Nephron (organoid): ENCODE measurements at regions not wholly inside any gene's neighbourhood (a gene's known extent, or its start where the extent isn't known, plus 50 kb on each side); places are given as distances from the start of the nearest gene placed in this dataset.
"Not testable (repeated sequence)": the region's sequence is repeated elsewhere in the genome, so short reads cannot be mapped to it uniquely, and the experiment has no call there.

Experiments used
- H3K27ac Mint-ChIP-seq, 3 experiments: 2 replicates each; pipeline ENCODE4 v1.8.0; 2020; ENCODE audit warnings: mixed read lengths in 3 of 3, mild to moderate bottlenecking in 2 of 3, moderate library complexity in 1 of 3
- H3K27me3 Mint-ChIP-seq: 2 replicates; pipeline ENCODE4 v1.8.0; 2021; ENCODE audit warnings: low read depth, mild to moderate bottlenecking, moderate library complexity, mixed read lengths
- H3K36me3 Mint-ChIP-seq: 2 replicates; pipeline ENCODE4 v1.8.0; 2020; ENCODE audit warnings: low read depth, mixed read lengths
- H3K4me1 Mint-ChIP-seq: 2 replicates; pipeline ENCODE4 v1.8.0; 2020; ENCODE audit warnings: mixed read lengths
- H3K4me3 Mint-ChIP-seq, 3 experiments: 2 replicates each; pipeline ENCODE4 v1.8.0; 2020; ENCODE audit warnings: mild to moderate bottlenecking in 3 of 3, mixed read lengths in 3 of 3, moderate library complexity in 2 of 3
- H3K9me3 Mint-ChIP-seq: 2 replicates; pipeline ENCODE4 v1.8.0; 2020; ENCODE audit warnings: mixed read lengths
- TF ChIP-seq, protein P1 (sequence below), 3 experiments: fragments of 200-600 bp; sonication (generic); IDR thresholded peaks; one replicate each; pipeline ENCODE4 v1.5.0; 2021; ENCODE audit warnings: antibody characterized with exemption in 3 of 3; ENCODE audit not compliant: unreplicated experiment in 3 of 3

DNA sequence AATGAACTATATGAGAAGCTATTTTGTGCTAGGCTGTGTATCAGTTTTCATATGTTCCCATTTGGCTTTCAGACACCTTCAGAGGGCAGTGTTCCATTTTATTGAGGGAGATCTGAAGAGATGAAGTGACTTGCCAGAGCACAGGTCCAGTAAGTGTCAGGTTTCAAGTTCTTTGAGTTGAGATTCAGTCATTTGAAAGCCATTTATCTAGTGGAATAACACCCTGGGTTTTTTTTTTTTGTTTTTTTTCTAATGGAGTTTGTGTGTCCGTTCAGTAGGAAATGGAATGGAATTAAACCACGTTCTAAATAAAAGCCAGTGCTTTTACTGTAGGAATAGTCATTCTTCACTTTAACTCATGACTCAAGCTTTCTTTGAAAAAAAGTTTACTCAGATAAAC lies 652.9 kb upstream of the USP24 start:
- Mint-ChIP-seq H3K36me3 (peaks cover 9% of the 10 kb centered on the region), H3K9me3 (no peaks in the 10 kb centered on the region), H3K4me1 (peaks cover 32% of the 10 kb centered on the region), H3K27me3 (no peaks in the 10 kb centered on the region), H3K27ac (peak overlapping the region in 2 of 3 experiments; percentile 23 to 45), H3K4me3 (no peak overlapping the region)
- TF ChIP-seq, protein P1, sequence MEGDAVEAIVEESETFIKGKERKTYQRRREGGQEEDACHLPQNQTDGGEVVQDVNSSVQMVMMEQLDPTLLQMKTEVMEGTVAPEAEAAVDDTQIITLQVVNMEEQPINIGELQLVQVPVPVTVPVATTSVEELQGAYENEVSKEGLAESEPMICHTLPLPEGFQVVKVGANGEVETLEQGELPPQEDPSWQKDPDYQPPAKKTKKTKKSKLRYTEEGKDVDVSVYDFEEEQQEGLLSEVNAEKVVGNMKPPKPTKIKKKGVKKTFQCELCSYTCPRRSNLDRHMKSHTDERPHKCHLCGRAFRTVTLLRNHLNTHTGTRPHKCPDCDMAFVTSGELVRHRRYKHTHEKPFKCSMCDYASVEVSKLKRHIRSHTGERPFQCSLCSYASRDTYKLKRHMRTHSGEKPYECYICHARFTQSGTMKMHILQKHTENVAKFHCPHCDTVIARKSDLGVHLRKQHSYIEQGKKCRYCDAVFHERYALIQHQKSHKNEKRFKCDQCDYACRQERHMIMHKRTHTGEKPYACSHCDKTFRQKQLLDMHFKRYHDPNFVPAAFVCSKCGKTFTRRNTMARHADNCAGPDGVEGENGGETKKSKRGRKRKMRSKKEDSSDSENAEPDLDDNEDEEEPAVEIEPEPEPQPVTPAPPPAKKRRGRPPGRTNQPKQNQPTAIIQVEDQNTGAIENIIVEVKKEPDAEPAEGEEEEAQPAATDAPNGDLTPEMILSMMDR (IDR thresholded peaks at IDR 0.05; ENCODE audit: unreplicated experiment in 3 of 3): no peak

DNA sequence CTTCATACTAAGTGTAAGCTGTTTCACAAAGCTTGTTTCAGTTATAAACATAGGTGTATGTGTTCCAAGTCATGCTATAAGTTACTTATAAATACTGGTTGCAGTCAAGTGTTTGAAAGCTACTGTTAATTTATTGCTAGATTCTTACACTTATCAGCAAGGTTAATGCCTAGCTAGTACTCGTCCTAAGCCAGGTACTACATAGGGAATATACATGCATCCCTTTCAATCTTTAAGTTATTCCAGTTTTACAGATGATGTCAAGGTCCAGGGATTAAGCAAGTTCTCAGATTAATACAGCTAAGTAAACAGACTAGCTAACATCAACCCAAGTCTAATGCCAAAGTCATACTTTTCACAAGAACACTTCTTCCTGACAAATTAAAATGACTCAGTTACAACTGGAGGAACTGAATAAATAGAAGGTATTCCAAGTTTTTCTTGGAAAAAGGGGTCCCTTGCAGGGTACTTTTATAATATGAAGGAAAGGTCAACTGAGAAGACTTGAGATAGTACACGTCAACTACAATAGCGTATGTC lies 652.2 kb upstream of the USP24 start:
- H3K4me1 Mint-ChIP-seq: peaks cover 32% of the 10 kb centered on the region
- TF ChIP-seq, protein P1 (IDR thresholded peaks at IDR 0.05; ENCODE audit: unreplicated experiment in 3 of 3): no peak

DNA sequence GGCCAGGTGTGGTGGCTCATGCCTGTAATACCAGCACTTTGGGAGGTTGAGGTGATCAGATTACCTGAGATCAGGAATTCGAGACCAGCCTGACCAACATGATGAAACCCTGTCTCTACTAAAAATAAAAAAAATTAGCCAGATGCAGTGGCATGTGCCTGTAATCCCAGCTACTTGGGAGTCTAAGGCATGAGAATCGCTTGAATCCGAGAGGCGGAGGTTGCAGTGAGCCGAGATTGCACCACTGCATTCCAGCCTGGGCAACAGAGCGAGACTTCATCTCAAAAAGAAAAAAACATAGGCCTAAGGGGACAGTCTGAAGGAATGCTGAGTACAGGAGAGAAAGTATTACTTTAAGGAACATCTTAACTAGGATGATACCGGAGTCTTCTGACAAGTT lies 650.6 kb upstream of the USP24 start:
- H3K36me3 Mint-ChIP-seq, H3K27me3 Mint-ChIP-seq, H3K9me3 Mint-ChIP-seq, H3K4me3 Mint-ChIP-seq: not testable (repeated sequence)
- H3K4me1 Mint-ChIP-seq: peaks cover 41% of the 10 kb centered on the region
- H3K27ac Mint-ChIP-seq: peak overlapping the region in 2 of 3 experiments; percentile 29 to 44

More for the DNA sequence above, 652.2 kb upstream of the USP24 start:
- Mint-ChIP-seq H3K27me3 (peaks cover 4% of the 10 kb centered on the region), H3K36me3 (peaks cover 9% of the 10 kb centered on the region), H3K9me3 (peaks cover 3% of the 10 kb centered on the region), H3K27ac (peak overlapping the region in 2 of 3 experiments; percentile 23 to 45), H3K4me3 (no peak overlapping the region)

DNA sequence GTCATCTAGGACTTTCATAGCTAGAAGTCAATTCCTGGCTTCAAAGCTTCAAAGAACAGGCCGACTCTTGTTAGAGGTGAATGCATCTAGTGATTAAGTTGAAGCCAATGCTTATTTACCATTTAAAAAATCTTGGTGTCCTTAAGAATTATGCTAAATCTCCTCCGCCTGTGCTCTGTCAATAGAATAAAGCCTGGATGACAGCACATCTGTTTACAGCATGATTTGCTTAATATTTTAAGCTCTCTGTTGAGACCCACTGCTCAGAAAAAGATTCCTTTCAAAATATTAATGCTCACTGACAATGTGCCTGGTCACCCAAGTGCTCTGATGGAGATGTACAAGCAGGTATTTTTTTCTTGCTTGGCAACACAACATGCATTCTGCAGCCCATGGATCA lies 649.1 kb upstream of the USP24 start:
- Mint-ChIP-seq H3K9me3 (peaks cover 3% of the 10 kb centered on the region), H3K4me3 (no peak overlapping the region), H3K4me1 (peaks cover 46% of the 10 kb centered on the region), H3K36me3 (peaks cover 9% of the 10 kb centered on the region), H3K27ac (no peak overlapping the region), H3K27me3 (peaks cover 4% of the 10 kb centered on the region)
- TF ChIP-seq, protein P1 (IDR thresholded peaks at IDR 0.05; ENCODE audit: unreplicated experiment in 3 of 3): no peak

DNA sequence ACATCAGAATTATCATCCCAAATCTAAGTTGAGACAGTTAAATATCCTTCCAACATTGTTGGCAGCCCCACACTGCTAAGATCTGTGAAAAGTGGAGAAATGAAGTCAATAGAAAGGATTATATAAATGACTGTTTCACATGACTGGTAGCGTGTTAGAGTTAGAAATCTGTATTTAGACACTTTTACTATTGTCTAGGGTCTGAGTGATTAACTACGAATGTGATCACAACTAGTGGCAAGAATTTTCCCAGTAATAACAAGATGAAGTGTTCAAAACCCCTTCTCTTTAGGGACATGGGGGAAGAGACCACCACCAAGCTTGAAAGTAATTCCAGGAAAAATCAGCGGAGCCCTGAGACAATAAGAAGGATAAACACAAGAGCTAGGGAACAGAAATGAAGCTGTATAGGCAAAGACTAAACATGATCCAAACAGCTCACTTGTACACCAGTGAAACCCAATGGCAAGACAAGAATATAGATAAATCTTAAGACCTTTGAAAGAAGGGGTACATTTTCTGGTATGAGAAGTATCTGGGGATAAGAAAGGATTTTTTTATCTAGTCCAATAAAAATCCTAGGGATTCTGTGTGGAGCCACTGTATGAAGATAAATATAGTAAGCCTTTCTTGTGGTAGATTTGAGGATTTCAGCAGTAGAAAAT lies 646.6 kb upstream of the USP24 start:
- H3K9me3 Mint-ChIP-seq: peaks cover 3% of the 10 kb centered on the region
- peak overlapping the region in 2 of 3 experiments; percentile 33 to 79 for H3K27ac Mint-ChIP-seq
- peaks cover 9% of the 10 kb centered on the region for H3K36me3 Mint-ChIP-seq
- TF ChIP-seq, protein P1 (IDR thresholded peaks at IDR 0.05; ENCODE audit: unreplicated experiment in 3 of 3): no peak
- H3K4me1 Mint-ChIP-seq: peaks cover 35% of the 10 kb centered on the region
- H3K27me3 Mint-ChIP-seq: peaks cover 4% of the 10 kb centered on the region
- no peak overlapping the region for H3K4me3 Mint-ChIP-seq

DNA sequence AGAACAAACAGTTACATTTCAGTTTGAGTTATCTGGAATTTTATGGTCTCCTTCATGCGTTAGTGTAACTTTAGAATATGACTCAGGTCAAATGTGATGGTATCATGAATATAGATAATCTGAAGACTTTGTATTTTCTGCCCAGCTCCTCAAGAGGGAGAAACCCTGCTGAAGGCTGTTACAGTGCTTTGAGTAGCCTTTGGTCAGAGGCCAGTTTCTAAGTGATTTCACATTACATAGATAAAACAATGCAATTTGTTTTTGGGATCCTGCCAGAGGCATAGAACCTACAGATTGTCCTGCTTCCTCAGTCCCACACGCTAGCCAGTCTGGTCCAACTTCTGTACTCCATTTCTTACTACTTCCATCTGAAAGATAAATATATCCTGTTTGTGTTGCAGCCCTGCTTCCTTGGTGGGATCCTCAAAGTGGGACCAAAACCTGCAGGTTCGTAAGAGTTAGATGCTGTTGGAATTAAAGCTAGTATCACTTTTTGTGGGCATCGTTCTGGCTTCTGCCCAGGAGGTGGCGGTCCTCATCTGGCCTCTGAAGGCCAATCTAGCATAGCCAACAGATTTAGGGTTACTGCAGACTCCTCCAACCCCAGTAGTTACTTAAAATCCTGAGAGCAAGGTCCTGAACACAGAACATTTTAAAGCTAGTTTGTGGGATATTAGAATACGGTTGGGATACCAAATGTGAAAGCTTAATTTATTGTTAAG lies 645.8 kb upstream of the USP24 start:
- TF ChIP-seq, protein P1 (IDR thresholded peaks at IDR 0.05; ENCODE audit: unreplicated experiment in 3 of 3): no peak
- H3K4me3 Mint-ChIP-seq: no peak overlapping the region
- H3K27ac Mint-ChIP-seq: peak overlapping the region; percentile 64 to 79 (median 69)
- H3K27me3 Mint-ChIP-seq: peaks cover 4% of the 10 kb centered on the region
- H3K4me1 Mint-ChIP-seq: peaks cover 31% of the 10 kb centered on the region
- H3K9me3 Mint-ChIP-seq: peaks cover 3% of the 10 kb centered on the region
- peaks cover 9% of the 10 kb centered on the region for H3K36me3 Mint-ChIP-seq
